HEK293T (cell line): ENCODE measurements at regions not wholly inside any gene's neighbourhood (a gene's known extent, or its start where the extent isn't known, plus 50 kb on each side); places are given as distances from the start of the nearest gene placed in this dataset.

Source experiments
- CTCF ChIA-PET: fragments of 350-600 bp; formaldehyde crosslinking; extraction: SDS; loops from one replicate; lab custom pipeline; 2021; ENCODE audit warnings: antibody characterized with exemption, inconsistent platforms; lab: Yijun Ruan, JAX
- POLR2A ChIA-PET: fragments of 350-600 bp; formaldehyde crosslinking; extraction: SDS; loops from one replicate; lab custom pipeline; 2020; ENCODE audit warnings: antibody characterized with exemption, inconsistent platforms; lab: Yijun Ruan, JAX
- DNase-seq: peaks from one replicate; pipeline ENCODE4 v3.0.0; 2012; ENCODE audit warnings: mixed read lengths; ENCODE audit errors: extremely low spot score
- ARNT ChIP-seq: fragments of 450-650 bp; IDR thresholded peaks from 2 replicates; pipeline ENCODE4 v1.6.1; 2017; ENCODE audit warnings: mild to moderate bottlenecking
- BHLHE40 ChIP-seq: fragments of 450-650 bp; IDR thresholded peaks from 2 replicates; pipeline ENCODE4 v1.6.1; 2016; ENCODE audit warnings: mild to moderate bottlenecking, moderate library complexity, borderline replicate concordance
- CTBP1 ChIP-seq: fragments of 450-650 bp; IDR thresholded peaks from 2 replicates; pipeline ENCODE4 v1.6.1; 2016; ENCODE audit warnings: borderline replicate concordance
- ELF4 ChIP-seq: fragments of 450-650 bp; IDR thresholded peaks from 2 replicates; pipeline ENCODE4 v1.6.1; 2017; ENCODE audit warnings: antibody characterized with exemption
- FOXA1 ChIP-seq: fragments of 450-650 bp; IDR thresholded peaks from 2 replicates; pipeline ENCODE4 v1.6.1; 2016; ENCODE audit warnings: mild to moderate bottlenecking
- FOXK2 ChIP-seq: fragments of 450-650 bp; IDR thresholded peaks from 2 replicates; pipeline ENCODE4 v1.6.1; 2016; ENCODE audit warnings: mild to moderate bottlenecking
- FOXM1 ChIP-seq: fragments of 450-650 bp; IDR thresholded peaks from 2 replicates; pipeline ENCODE4 v1.6.1; 2017; ENCODE audit warnings: mild to moderate bottlenecking, borderline replicate concordance
- HDGF ChIP-seq: fragments of 450-650 bp; IDR thresholded peaks from 2 replicates; pipeline ENCODE4 v1.6.1; 2017; ENCODE audit warnings: antibody characterized with exemption, borderline replicate concordance
- L3MBTL2 ChIP-seq: fragments of 450-650 bp; conservative IDR thresholded peaks from 2 replicates; pipeline ENCODE4 v1.6.1; 2016; ENCODE audit warnings: mild to moderate bottlenecking
- LEF1 ChIP-seq: fragments of 450-650 bp; IDR thresholded peaks from 2 replicates; pipeline ENCODE4 v1.6.1; 2017; ENCODE audit warnings: mild to moderate bottlenecking, borderline replicate concordance
- NFRKB ChIP-seq: fragments of 450-650 bp; IDR thresholded peaks from 2 replicates; pipeline ENCODE4 v1.6.1; 2016; ENCODE audit warnings: mild to moderate bottlenecking, moderate library complexity
- PKNOX1 ChIP-seq: fragments of 450-650 bp; IDR thresholded peaks from 2 replicates; pipeline ENCODE4 v1.6.1; 2016
- SP1 ChIP-seq: fragments of 450-650 bp; IDR thresholded peaks from 2 replicates; pipeline ENCODE4 v1.6.1; 2017
- SUZ12 ChIP-seq: fragments of 450-650 bp; IDR thresholded peaks from 2 replicates; pipeline ENCODE4 v1.6.1; 2016; ENCODE audit warnings: mild to moderate bottlenecking
- TARDBP ChIP-seq: fragments of 450-650 bp; IDR thresholded peaks from 2 replicates; pipeline ENCODE4 v1.6.1; 2016
- ZNF384 ChIP-seq: fragments of 450-650 bp; IDR thresholded peaks from 2 replicates; pipeline ENCODE4 v1.6.1; 2016

GRCh38 chr17:56648321-56648720 is 54.8 kb downstream of the NOG start:
- TF ChIP-seq BHLHE40 (no peak), SP1 (no peak), L3MBTL2 (no peak), TARDBP (no peak), FOXM1 (no peak), PKNOX1 (no peak), SUZ12 (no peak), CTBP1 (no peak), ELF4 (no peak), FOXK2 (no peak), ZNF384 (no peak), ARNT (no peak), LEF1 (no peak), HDGF (no peak), NFRKB (no peak), FOXA1 (no peak)
- no peak for DNase-seq
- POLR2A ChIA-PET: no interaction called here
- CTCF ChIA-PET: no interaction called here

GRCh38 chr17:56648806-56649205 is 55.3 kb downstream of the NOG start:
- CTCF ChIA-PET: no interaction called here
- DNase-seq: no peak
- TF ChIP-seq ARNT (no peak), FOXK2 (no peak), PKNOX1 (no peak), L3MBTL2 (no peak), TARDBP (no peak), LEF1 (no peak), FOXA1 (no peak), FOXM1 (no peak), NFRKB (no peak), HDGF (no peak), SUZ12 (no peak), CTBP1 (no peak), SP1 (no peak), BHLHE40 (no peak)
- POLR2A ChIA-PET: no interaction called here

- TF ChIP-seq TARDBP (no peak), PKNOX1 (no peak), L3MBTL2 (no peak), NFRKB (no peak), FOXM1 (no peak), LEF1 (no peak), ELF4 (no peak), CTBP1 (no peak), SUZ12 (no peak), FOXA1 (no peak), BHLHE40 (no peak), ARNT (no peak), ZNF384 (no peak)
- no peak for DNase-seq
- POLR2A ChIA-PET: no interaction called here
- CTCF ChIA-PET: interaction anchor here (0.9 kb wide), 1 partner anchor 12 kb away, joined by 3 read pairs; no protein-coding TSS in a partner anchor
These were observed 59.1 kb downstream of the NOG start for GRCh38 chr17:56652628-56653027.

- ChIA-PET CTCF (interaction anchor here (0.6 to 0.9 kb wide), 3 partner anchors 13 to 61 kb away, joined by 3 to 4 read pairs (median 4); partner anchors contain the start of gene NOG), POLR2A (no interaction called here)
- TF ChIP-seq TARDBP (no peak), PKNOX1 (no peak), FOXK2 (no peak), LEF1 (no peak), L3MBTL2 (no peak), ARNT (no peak), FOXM1 (no peak), NFRKB (no peak), FOXA1 (no peak), SUZ12 (no peak), CTBP1 (no peak), ZNF384 (no peak), BHLHE40 (no peak), ELF4 (no peak), HDGF (no peak)
- DNase-seq: peak; percentile 67
These were observed 60.4 kb downstream of the NOG start for GRCh38 chr17:56653877-56654276.

GRCh38 chr17:56656701-56657327 is 63.3 kb downstream of the NOG start:
- TF ChIP-seq LEF1 (no peak), ARNT (no peak), L3MBTL2 (no peak), FOXM1 (no peak), BHLHE40 (no peak), SUZ12 (no peak), HDGF (no peak), ELF4 (no peak), CTBP1 (no peak), ZNF384 (no peak)
- ChIA-PET CTCF (interaction anchor here (1.3 kb wide), 1 partner anchor 157 kb away, joined by 4 read pairs; no protein-coding TSS in a partner anchor), POLR2A (no interaction called here)
- DNase-seq: no peak
